H9 (cell line): ENCODE measurements at regions not wholly inside any gene's neighbourhood (a gene's known extent, or its start where the extent isn't known, plus 50 kb on each side); places are given as distances from the start of the nearest gene placed in this dataset.

Experiments
- DNase-seq: peaks from one replicate; pipeline ENCODE4 v3.0.0-alpha.2; 2017
- H2AFZ ChIP-seq: one replicate; pipeline ENCODE4 v1.6.1; 2013; ENCODE audit warnings: mild to moderate bottlenecking, low read length, control low read depth, moderate library complexity
- H2AK5ac ChIP-seq: 2 replicates; pipeline ENCODE4 v1.6.1; 2013; ENCODE audit warnings: low read length, control low read depth, mixed read lengths; ENCODE audit not compliant: insufficient read length
- H2BK120ac ChIP-seq: one replicate; pipeline ENCODE4 v1.6.1; 2013; ENCODE audit warnings: low read depth, mild to moderate bottlenecking, low read length, control low read depth, inconsistent platforms; ENCODE audit not compliant: poor library complexity, severe bottlenecking
- H2BK12ac ChIP-seq: 2 replicates; pipeline ENCODE4 v1.6.1; 2013; ENCODE audit warnings: low read length, control low read depth, mixed read lengths, low read depth; ENCODE audit not compliant: insufficient read length
- H2BK15ac ChIP-seq: 2 replicates; pipeline ENCODE4 v1.6.1; 2013; ENCODE audit warnings: low read depth, low read length, control low read depth
- H2BK20ac ChIP-seq: one replicate; pipeline ENCODE4 v1.6.1; 2013; ENCODE audit warnings: low read depth, mild to moderate bottlenecking, low read length, control low read depth, inconsistent platforms; ENCODE audit not compliant: poor library complexity, severe bottlenecking
- H2BK5ac ChIP-seq: 2 replicates; pipeline ENCODE4 v1.6.1; 2013; ENCODE audit warnings: low read length, control low read depth, mixed read lengths; ENCODE audit not compliant: insufficient read length
- H3K14ac ChIP-seq: 2 replicates; pipeline ENCODE4 v1.6.1; 2013; ENCODE audit warnings: low read length, control low read depth; ENCODE audit not compliant: insufficient read depth
- H3K18ac ChIP-seq: 2 replicates; pipeline ENCODE4 v1.6.1; 2013; ENCODE audit warnings: low read depth, mild to moderate bottlenecking, mixed read lengths, low read length, control low read depth; ENCODE audit not compliant: insufficient read length
- H3K23ac ChIP-seq: 2 replicates; pipeline ENCODE4 v1.6.1; 2013; ENCODE audit warnings: low read length, control low read depth, mixed read lengths, low read depth; ENCODE audit not compliant: insufficient read length
- H3K23me2 ChIP-seq: 2 replicates; pipeline ENCODE4 v1.6.1; 2013; ENCODE audit warnings: low read depth, mild to moderate bottlenecking, mixed read lengths, low read length, control low read depth; ENCODE audit not compliant: insufficient read length, poor library complexity, severe bottlenecking
- H3K27ac ChIP-seq: 2 replicates; pipeline ENCODE4 v1.5.1; 2013; ENCODE audit warnings: low read length, control low read depth, mixed read lengths, low read depth; ENCODE audit not compliant: insufficient read length
- H3K27me3 ChIP-seq: 2 replicates; pipeline ENCODE4 v1.6.1; 2013; ENCODE audit warnings: low read length, control low read depth, inconsistent platforms; ENCODE audit not compliant: insufficient read depth
- H3K4ac ChIP-seq: 2 replicates; pipeline ENCODE4 v1.6.1; 2013; ENCODE audit warnings: low read depth, mild to moderate bottlenecking, control low read depth, inconsistent platforms, low read length, moderate library complexity
- H3K4me1 ChIP-seq: 2 replicates; pipeline ENCODE4 v1.6.1; 2013; ENCODE audit warnings: low read length, control low read depth, inconsistent platforms; ENCODE audit not compliant: insufficient read depth
- H3K4me2 ChIP-seq: 2 replicates; pipeline ENCODE4 v1.6.1; 2013; ENCODE audit warnings: low read length, control low read depth, mixed read lengths; ENCODE audit not compliant: insufficient read length, insufficient read depth
- H3K56ac ChIP-seq: 2 replicates; pipeline ENCODE4 v1.6.1; 2013; ENCODE audit warnings: low read depth, mild to moderate bottlenecking, mixed read lengths, low read length, control low read depth; ENCODE audit not compliant: insufficient read length
- H3K79me1 ChIP-seq: 2 replicates; pipeline ENCODE4 v1.6.1; 2013; ENCODE audit warnings: low read depth, mild to moderate bottlenecking, moderate library complexity, low read length, control low read depth, inconsistent platforms; ENCODE audit not compliant: insufficient read depth, poor library complexity, severe bottlenecking
- H3K79me2 ChIP-seq: 2 replicates; pipeline ENCODE4 v1.6.1; 2013; ENCODE audit warnings: low read length, control low read depth, inconsistent platforms; ENCODE audit not compliant: insufficient read depth
- H3K9ac ChIP-seq: 2 replicates; pipeline ENCODE4 v1.6.1; 2013; ENCODE audit warnings: low read length, control low read depth, mixed read lengths; ENCODE audit not compliant: insufficient read length; ENCODE audit errors: extremely low read depth
- H3K9me3 ChIP-seq: one replicate; pipeline ENCODE4 v1.6.1; 2013; ENCODE audit warnings: low read depth, low read length, inconsistent platforms; ENCODE audit not compliant: control insufficient read depth
- H3T11ph ChIP-seq: one replicate; pipeline ENCODE4 v1.6.1; 2013; ENCODE audit warnings: mild to moderate bottlenecking, low read length, control low read depth, inconsistent platforms
- H4K20me1 ChIP-seq: one replicate; pipeline ENCODE4 v1.6.1; 2013; ENCODE audit not compliant: control insufficient read depth, insufficient read length, insufficient read depth
- H4K5ac ChIP-seq: 2 replicates; pipeline ENCODE4 v1.6.1; 2013; ENCODE audit warnings: low read depth, mild to moderate bottlenecking, mixed read lengths, low read length, control low read depth; ENCODE audit not compliant: insufficient read length
- H4K8ac ChIP-seq: replicated peaks from 2 replicates; pipeline ENCODE4 v1.6.1; 2013; ENCODE audit warnings: low read length, control low read depth, mixed read lengths, low read depth; ENCODE audit not compliant: insufficient read length
- H4K91ac ChIP-seq: 2 replicates; pipeline ENCODE4 v1.6.1; 2013; ENCODE audit warnings: low read depth, mild to moderate bottlenecking, moderate library complexity, mixed read lengths, low read length, control low read depth; ENCODE audit not compliant: insufficient read length
- H3K27ac Mint-ChIP-seq, 3 experiments: 2 replicates in 2 of 3; 3 replicates in 1 of 3; pipeline ENCODE4 v1.8.0; 2020 to 2021; ENCODE audit warnings: mixed read lengths in 3 of 3, mild to moderate bottlenecking in 1 of 3, moderate library complexity in 1 of 3
- H3K27me3 Mint-ChIP-seq: 2 replicates; pipeline ENCODE4 v1.8.0; 2021; ENCODE audit warnings: low read depth, mild to moderate bottlenecking, moderate library complexity, mixed read lengths
- H3K36me3 Mint-ChIP-seq, 3 experiments: 2 replicates in 2 of 3; 3 replicates in 1 of 3; pipeline ENCODE4 v1.8.0; 2020 to 2021; ENCODE audit warnings: low read depth in 3 of 3, mixed read lengths in 3 of 3; ENCODE audit not compliant: insufficient read depth in 1 of 3
- H3K4me1 Mint-ChIP-seq, 2 experiments: 2 replicates each; pipeline ENCODE4 v1.8.0; 2020; ENCODE audit warnings: mixed read lengths in 2 of 2
- H3K4me3 Mint-ChIP-seq, 2 experiments: 2 replicates in 1 of 2; 3 replicates in 1 of 2; pipeline ENCODE4 v1.8.0; 2020 to 2021; ENCODE audit warnings: mild to moderate bottlenecking in 2 of 2, mixed read lengths in 2 of 2, moderate library complexity in 1 of 2
- H3K9me3 Mint-ChIP-seq, 2 experiments: 2 replicates in 1 of 2; 3 replicates in 1 of 2; pipeline ENCODE4 v1.8.0; 2020; ENCODE audit warnings: mild to moderate bottlenecking in 2 of 2, mixed read lengths in 2 of 2, moderate library complexity in 1 of 2
- CTCF ChIP-seq: fragments of 200-600 bp; sonication (generic); conservative IDR thresholded peaks from 3 replicates; pipeline ENCODE4 v1.8.0; 2021; ENCODE audit warnings: antibody characterized with exemption, mild to moderate bottlenecking
- WGBS: extraction: QIAGEN DNeasy Blood & Tissue Kit; methylation state at CpG from one replicate; pipeline ENCODE4 v1.1.7; 2013; ENCODE audit warnings: missing lambda C conversion rate, low lambda C conversion rate, mixed read lengths; ENCODE audit not compliant: insufficient read length; ENCODE audit errors: extremely low coverage; 5-methylcytosine and 5-hydroxymethylcytosine counted together

DNA sequence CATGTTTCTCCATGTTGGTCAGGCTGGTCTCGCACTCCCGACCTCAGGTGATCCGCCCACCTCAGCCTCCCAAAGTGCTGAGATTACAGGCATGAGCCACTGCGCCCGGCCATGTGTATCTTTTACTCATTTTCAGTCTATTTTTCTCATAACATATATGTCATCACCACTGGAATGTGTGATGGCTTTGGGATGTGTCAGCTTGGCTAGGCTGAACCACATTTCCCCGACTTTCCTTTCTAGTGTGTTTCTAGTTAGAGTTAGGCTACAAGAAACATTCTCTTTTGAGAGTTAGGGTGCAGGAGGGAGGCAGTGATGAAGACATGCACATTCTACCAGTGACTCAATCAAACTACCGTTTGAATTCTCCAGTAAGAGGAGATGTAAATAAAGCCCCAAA is 444.9 kb upstream of the THBS1 start:
- no peaks in the 10 kb centered on the region for H3K27me3 ChIP-seq
- no peak overlapping the region for H2BK15ac ChIP-seq
- no peak overlapping the region for H3K23ac ChIP-seq
- DNase-seq = no peak
- Mint-ChIP-seq H3K9me3 (no peaks in the 10 kb centered on the region; a peak in 1 of 5 replicates), H3K27me3 (no peaks in the 10 kb centered on the region; the same call in 1 of the 2 replicates), H3K27ac (no peak overlapping the region), H3K4me1 (peaks cover 0 to 6% of the 10 kb centered on the region in 2 experiments; a peak in 1 of 4 replicates), H3K4me3 (no peak overlapping the region), H3K36me3 (no peaks in the 10 kb centered on the region)
- H3K79me2 ChIP-seq = no peaks in the 10 kb centered on the region
- no CpG with 5 or more reads among the region's 7 CpGs for WGBS
- H2BK5ac ChIP-seq = no peak overlapping the region
- no peak for TF ChIP-seq CTCF
- H3K4me2 ChIP-seq = no peak overlapping the region
- H3K23me2 ChIP-seq = no peaks in the 10 kb centered on the region
- no peak overlapping the region for H2BK20ac ChIP-seq
- no peak overlapping the region for H3K27ac ChIP-seq
- H3K14ac ChIP-seq = no peak overlapping the region
- no peaks in the 10 kb centered on the region for H3K79me1 ChIP-seq
- H2AK5ac ChIP-seq = no peak overlapping the region
- H2AFZ ChIP-seq = no peak overlapping the region
- no peak overlapping the region for H2BK120ac ChIP-seq
- no peaks in the 10 kb centered on the region for H4K20me1 ChIP-seq
- no peak overlapping the region for H3K56ac ChIP-seq
- H4K91ac ChIP-seq = no peak overlapping the region
- H3K18ac ChIP-seq = no peak overlapping the region
- H3K4me1 ChIP-seq = no peaks in the 10 kb centered on the region
- no peak overlapping the region for H3K4ac ChIP-seq
- no peak overlapping the region for H4K5ac ChIP-seq
- no peak overlapping the region for H3K9ac ChIP-seq
- H3T11ph ChIP-seq = no peak overlapping the region
- no peak overlapping the region for H4K8ac ChIP-seq
- H2BK12ac ChIP-seq = no peak overlapping the region
- H3K9me3 ChIP-seq = no peaks in the 10 kb centered on the region
